GM21367 (cell line): ENCODE measurements at regions not wholly inside any gene's neighbourhood (a gene's known extent, or its start where the extent isn't known, plus 50 kb on each side); places are given as distances from the start of the nearest gene placed in this dataset.

Experiments used
- ATAC-seq: cut with Tn5 transposase; IDR thresholded peaks from one replicate; pipeline ENCODE4 v1.9.1; 2021; ENCODE audit not compliant: unreplicated experiment

DNA sequence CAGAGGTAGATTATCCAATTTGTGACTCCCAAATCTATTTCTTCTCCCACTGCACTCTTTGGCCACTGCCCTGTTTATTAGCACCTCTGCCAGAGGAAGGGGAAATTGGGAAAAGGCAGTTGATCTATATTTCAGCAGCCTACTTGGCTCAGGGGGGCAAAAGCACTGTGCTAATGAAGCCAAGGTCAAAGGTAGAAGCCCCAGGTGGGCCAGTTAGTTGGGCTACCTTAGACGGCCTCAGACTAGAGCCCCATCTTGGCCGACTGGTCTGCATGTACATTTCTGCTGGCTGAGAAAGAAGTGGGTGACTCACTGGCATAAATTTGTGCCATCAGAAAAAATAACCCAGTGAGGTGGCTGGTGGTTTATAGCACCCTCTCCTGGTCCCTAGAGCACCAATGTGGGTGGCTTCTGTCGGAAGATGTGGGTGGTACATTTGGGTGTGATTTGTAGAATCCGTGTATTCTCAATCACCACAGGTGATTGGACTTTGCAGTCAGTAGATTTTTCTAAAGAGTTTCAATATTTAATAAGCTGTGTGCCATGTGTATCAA lies 293.3 kb upstream of the MKI67 start:
- no peak for ATAC-seq

DNA sequence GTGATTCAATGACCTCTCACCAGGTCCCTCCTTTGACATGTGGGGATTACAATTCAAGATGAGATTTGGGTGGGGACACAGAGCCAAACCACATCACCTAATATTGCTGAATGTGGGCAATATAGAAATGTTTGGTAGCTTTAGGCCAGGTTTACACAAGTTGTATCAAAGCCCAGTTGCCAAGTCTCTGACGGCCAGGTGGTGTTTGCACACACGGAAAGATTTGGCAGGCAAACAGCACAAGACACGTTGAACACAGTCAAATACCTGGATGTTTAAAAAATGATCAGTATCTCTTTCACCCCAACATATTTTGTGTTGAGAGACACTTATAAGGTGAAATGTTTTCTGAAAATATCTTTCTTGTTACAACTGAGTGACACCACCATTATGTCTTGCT lies 294.4 kb upstream of the MKI67 start:
- ATAC-seq = no peak

DNA sequence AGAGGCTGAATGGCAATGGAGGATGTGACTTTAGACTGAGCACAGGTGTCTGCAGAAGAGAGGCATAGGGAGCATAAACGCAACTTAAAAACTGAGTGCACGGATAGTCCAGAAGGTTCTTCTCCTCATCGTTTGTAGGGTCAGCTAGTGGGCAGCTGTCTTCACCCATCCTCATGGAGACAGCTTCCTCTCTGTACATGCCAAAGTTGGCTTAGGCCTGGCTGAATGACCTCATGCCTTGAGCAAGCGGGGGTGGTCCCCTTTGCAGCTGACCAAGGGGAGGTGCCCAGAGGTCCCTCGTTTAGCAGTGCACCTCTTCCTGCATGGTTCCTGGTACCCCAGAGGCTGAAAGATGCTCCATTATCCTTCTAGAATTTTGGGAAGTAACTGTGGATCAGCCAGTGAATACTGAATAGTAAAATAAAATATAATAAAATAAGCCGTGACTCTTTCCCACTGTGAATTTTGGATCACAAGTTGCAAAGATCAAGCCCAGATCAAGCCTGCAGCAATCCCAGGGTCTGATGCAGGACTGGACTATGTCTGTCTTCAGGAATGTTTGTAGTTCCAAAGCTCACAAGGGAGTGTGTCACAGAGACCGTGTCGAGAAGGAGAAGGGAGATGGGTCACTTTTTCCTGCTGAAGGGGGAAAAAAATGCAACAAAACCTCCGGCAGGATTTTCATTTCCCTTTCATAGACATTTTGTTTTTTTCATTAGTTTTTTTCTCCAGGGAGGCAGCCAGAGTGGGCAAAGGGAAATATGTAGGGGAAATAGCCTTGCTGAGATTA lies 295.3 kb upstream of the MKI67 start:
- ATAC-seq = no peak

DNA sequence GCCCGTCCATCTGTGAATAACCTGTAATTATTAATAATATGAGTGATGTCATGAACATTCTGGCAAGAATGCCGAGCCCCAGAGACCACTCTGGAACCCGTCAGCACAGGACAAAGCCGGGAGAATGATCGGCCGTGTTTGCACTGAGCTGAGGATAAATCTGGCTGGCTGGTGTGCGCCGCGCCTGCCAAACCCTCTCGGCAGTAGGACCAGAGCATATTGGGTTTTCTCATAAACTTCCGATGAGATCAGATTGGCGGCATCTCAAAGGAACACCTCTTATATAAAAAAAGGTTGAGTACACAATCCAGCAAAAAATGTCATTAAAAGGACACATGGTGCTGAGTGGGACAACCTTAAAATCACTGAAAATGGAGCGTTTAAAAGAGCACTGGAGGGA lies 296.0 kb upstream of the MKI67 start:
- ATAC-seq = no peak

DNA sequence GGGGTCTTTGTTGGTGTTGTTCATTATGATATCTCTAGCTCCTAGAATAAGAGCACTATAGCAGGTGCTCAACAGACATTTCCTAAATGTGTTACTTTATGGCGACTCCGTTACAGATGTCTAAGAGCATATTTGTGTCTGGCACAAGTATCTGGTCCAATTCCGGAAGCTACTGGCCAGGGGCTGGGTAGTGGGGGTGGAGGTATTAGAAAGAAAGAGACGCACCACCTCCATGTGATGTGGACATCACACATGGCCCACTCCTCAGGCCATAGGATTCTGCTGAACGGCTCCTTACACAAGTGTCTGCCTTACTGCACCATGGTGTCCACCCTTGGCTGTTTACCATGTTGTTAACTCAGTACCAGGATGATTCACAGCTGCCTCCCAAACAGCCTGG lies 296.8 kb upstream of the MKI67 start:
- no peak for ATAC-seq

DNA sequence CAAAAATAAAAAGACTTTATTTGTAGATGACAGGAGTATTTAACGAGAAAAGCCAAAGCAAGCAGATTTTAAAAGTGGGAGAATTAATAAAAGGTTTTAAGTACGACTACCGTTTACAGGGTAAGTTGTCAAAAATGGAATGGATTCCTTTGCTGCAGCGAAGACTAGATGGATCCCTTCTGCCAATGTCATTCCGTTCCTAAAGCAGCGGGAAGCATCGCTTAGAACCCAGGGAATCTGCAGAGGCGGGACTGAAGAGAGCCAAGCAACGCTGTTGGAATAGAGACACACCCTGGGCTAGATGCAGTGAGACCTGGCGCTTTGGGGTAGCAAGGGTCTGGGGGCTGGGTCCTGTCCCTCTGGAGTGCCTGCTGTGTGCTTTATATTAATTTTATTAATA lies 303.1 kb upstream of the MKI67 start:
- no peak for ATAC-seq

DNA sequence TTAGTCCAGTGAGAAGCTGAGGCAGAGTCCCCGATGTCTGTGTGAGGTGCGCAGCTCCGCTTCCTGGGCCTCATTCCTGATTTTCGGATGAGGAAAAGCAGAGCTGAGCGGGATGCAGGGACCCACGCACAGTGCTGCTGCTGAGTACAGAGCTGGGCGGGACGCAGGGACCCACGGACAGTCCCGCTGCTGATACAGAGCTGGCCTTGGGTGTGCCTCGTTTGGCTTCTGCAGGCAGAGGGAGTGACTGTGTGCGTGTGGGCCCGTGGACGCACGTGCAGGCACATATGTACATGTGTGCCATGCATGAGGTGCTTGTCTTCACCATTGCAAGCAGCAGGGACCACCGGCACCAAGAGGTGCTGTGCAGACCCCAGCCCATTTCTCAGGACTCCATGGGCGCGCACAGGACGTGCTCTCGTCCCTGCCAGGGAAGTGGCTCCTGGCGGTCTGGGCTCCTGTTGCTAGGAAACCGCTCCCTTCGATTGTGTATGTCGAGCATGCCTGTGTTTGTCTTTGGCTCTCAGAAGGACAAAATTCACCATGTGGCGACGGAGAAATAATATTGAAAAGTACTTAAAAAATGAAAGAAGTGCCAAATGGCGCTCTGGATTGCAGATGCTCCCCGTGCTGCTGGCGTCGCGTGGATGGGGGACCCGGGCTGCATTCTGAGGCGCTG lies 303.8 kb upstream of the MKI67 start:
- no peak for ATAC-seq

DNA sequence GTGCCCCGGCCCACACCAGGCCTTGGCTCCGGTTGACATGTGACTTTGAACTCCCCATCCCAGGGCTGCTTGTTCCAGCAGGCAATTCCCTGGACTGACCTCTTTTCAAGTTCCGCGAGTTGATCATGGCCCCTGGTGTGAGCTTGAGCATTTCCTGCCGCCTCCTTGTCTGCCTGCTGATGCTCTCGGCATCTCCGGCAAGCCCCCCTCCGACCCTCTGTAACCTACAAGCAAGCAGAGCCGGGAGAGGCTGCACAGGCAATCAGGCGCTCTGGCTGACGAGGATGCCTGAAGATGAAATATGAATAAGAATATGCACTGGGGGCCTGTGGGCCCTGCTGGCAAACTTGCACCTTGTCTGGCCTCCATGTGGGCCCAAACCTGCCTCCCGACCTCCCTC lies 304.9 kb upstream of the MKI67 start:
- ATAC-seq = no peak

DNA sequence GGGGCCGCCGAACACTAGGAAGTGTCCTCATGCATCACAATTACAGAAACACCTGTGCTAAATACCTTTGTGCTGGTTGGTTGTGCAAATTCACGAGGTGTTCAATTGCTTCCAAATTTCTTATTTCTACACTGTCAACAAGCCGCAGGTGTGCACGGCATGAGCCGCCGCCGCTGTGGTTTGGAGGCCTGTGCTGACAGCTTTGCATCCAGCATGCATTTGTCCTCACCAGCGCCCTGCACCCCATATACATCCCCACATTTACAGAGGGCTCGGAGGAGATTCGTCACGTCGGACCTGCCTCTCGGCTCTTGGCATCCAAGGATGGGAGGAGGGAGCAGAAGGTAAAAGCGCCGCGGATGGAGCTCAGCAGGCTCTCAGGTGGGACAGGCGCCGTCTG lies 305.3 kb upstream of the MKI67 start:
- no peak for ATAC-seq

DNA sequence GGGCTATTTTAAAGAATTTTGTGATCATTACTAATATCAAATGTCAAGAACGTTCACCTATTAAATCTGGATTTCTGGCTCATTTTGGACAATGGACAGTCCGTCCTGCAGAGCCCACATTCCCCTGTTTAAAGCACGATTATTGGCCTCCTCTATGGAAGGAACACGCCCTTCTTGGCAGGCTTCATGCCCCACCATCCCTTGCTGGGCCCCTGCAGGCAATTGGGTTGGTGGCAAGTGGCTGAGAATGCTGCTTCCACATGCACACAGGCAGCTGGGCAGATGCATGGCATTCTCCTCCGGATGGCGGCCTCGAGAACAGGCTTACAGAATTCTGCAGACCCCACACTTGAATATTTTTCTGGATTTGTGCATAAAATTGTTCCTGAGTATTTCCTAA lies 305.8 kb upstream of the MKI67 start:
- no peak for ATAC-seq

DNA sequence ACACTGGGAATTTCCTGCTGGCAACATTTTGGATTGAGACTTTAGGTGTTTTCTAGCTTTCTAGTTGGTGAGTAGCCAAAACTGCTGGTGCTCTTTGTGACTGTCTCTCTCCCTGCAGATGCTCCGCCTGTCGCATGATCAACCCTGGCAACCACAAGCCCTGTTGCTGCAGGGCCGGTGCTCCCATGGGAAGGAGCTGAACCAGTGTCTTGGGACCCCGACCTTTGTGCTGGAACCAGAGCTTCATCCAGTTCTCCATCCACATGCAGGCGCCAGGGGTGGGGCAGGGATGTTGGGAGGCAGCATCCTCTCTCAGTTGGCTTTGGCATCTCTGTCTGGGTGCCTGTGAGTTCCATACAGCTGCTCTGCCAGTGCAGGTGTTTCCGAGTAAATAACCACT lies 306.2 kb upstream of the MKI67 start:
- ATAC-seq = no peak

DNA sequence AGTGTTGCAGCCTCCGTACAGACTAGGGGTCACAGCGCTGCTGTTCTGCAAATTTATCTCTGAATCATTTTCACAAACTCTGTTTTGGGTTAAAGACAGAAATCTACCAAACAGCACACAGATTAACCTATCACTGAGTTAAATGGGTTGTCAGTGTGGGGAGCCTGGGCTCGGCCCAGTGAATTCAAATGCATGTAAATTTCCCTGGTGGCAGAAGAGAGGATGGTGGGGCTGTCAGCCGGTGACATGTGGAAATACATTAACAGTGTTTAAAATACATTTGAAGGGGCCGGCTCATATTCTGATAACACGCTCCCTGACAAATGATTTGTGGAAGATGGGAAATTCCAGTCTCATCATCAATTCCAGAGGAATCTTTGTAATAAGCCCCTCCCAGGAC lies 309.6 kb upstream of the MKI67 start:
- ATAC-seq = no peak

DNA sequence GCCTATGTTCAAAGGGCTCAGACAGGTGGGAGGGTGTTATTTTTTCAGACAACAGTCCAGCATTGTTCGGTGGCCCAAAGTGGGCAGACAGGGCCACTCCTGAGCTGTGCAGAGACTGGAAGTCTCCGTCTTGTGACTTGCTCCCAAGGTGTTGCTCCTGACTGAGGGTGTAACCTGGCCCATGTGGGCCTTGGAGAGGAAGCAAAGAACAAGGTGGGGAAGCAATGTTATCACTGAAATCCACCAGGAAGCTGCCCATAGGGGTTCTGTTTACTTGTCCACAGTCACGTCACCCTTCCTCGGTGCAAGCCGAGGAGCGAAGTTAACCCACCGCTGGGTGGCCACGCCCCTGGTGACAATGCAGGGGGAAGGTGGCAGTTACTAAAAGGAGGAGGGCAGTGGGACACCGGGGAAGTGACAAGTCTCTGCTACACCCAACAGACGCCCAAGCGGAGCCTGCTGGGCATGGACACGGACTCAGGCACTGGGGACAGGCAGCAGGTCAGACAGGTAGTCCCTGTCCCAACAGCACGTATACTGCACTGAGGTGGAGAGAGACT lies 311.6 kb upstream of the MKI67 start:
- ATAC-seq = no peak

DNA sequence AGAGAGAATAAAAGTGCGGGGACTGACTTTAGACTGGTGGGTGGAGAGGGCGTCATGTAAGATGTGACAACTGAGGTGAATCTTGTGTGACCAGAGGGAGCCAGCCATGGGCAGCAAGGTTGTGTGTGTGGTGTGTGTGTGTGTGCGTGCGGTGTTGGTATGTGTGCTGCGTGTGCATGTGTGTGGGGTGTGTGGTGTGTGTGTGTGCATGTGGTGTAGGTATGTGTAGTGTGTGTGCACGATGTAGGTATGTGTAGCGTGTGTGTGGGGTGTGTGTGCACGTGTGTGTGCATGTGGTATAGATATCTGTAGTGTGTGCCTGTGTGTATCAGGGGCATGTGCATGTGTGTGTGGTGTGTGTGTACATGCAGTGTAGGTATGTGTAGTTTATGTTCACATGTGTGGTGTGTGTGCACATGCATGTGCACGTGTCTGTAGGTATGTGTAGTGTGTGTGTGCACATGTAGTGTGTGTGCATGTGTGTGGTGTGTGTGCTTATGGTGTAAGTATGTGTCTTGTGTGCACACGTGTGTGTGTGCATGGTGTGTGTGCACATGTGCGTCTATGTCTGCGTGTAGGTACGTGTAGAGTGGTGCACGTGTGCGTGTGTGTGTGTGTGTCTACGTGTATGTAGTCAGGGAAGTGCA lies 312.3 kb upstream of the MKI67 start:
- no peak for ATAC-seq

DNA sequence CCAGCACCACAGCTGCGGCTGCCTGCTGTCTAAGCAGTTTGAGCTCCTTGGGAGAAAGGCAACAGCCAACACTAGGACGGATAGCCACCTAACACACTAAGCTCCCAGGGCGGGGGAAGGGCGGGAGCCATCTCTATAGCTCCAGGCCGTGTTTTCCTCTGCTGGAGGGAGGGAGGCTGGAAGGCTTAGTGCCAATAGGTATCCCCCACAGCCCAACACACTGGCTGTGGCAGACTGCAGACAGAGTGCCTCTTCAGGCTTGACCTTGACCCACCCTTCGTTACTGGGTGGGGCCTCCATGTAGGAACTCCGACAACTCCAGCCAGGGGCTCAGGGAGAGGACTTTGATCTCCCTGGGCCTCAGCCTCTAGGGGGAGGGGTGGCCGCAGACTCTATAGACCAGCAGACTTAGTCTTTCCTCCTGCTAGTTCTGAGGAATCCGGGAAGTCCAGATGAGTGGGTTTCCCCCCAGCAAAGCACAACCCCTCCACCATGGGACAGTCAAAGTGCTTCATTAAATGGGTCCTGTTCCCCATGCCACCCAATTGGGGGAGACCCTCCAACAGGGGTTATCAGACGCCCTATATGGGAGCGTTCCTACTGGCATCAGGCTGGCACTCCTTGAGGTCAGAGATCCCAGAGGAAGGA lies 314.4 kb upstream of the MKI67 start:
- ATAC-seq = no peak

DNA sequence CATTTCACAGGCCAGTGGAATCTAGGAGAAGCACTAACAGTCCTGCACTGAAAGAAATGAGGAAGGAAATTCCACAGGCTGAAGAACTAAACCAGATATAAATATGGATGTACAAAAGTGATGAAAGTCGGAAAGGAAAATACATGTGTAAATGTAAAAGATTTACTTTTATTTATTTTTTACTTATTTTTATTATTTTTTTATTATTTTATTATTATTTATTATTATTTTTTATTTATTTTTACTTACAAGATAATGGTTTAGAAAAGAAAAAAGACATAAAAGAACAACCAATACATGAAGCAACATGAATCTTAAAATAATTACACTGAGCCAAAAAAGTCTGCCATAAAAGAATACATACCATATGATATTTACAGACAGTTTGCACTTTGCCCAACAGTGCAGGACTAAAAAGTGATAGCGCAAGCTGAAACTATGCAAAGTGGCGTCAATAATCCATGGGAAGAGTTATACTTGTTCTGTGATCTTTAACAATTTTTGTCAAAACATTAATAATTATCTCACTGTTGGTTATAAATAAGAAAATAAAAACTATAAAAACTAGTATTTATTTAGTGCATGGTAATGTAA lies 317.8 kb upstream of the MKI67 start:
- no peak for ATAC-seq

DNA sequence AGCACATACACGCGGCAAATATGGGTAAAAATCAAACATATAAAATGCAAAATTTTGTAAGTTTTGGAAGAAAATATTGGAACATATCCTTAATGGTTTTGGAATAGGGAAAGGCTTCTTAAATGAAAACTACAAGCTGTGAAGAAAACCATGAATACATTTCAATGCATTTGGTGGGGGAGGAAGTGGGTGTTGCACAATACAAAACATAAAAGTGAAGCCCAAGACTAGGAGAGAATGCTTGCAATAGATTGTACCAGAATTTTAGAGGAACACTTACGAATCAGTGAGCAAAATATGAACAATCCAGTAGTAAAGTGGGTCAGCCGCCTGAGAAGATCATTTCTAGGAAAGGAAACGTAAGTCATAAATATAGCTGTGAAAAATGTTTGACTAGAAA lies 322.6 kb upstream of the MKI67 start:
- ATAC-seq = no peak

DNA sequence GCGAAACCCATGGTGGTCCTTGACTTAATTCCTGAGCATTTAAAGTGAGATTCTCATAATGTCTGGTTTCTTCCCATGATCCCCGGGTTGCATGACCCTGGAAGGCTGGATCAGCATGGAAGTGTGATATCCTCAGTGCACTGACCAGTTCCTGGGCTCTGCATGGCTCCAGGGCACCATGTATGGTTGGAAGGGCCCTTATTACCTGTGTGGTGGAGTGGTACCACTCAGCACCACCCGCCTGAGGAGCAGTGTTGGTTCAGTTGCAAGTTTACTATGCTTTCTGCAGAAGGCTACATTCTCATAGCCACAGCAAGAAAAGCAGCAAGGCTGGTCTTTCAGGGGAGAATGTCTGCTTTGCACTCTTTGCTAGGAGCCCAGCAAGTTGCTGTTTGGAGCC lies 325.7 kb upstream of the MKI67 start:
- no peak for ATAC-seq

DNA sequence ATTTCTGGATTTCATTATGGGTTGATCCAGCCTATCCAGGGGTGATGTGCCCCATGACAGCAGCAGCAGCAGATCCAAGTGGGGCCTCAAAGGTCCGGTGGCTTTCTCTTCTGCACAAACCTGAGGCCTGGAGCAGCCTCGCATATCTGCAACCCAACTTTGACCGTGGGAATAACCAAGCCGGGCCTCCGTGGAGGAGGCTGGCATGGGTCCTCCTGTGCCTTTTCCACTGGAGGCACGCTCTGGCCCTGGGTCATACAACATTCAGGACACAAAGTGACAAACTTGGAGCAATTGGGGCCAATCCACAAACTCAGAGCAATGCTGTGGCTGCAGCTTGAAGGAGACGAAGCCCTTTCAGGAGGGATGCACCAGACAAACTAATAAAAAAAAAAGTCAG lies 330.0 kb upstream of the MKI67 start:
- no peak for ATAC-seq

DNA sequence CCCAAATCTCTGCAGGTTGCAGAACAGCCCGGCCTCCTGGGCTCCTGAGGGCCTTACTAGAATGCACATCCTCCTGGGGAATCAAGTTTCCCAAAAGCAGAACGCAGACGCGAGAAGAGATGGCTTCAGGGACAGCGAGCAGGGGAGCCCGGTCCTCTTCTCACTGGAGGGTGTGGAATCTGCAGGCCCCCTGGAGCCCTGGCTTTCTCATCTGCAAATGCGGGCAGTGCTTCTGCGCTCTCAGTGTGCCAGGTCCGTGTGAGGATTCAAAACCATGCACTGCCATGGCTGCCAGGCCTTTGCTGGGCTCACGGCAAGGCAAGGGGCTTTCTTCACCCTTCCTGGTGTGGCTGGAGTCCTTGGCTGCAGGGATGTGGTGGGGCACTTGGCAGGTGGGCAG lies 330.9 kb upstream of the MKI67 start:
- no peak for ATAC-seq

DNA sequence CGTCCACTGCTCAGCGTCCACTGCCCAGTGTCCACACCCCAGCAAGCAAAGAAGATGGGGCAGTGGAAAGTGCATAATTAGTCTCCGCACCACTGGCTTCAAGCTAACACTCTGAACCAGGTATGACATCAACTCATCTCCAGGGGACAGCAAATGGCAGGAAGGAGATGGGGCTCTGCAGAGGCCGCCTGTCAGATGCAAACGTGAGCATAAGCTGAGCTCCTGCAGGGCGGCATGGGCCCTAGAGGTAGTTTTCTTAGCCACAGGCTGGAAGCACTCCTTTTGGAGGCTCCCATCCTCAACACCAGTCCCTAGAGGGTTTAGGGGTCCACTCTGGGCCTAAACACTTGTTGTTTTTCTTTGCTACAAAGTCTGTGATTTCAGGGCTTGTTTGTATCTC lies 335.8 kb upstream of the MKI67 start:
- ATAC-seq = no peak
